CD4-positive, alpha-beta T cell treated with Interleukin-15 for 4 hours (primary cell): ENCODE measurements at regions not wholly inside any gene's neighbourhood (a gene's known extent, or its start where the extent isn't known, plus 50 kb on each side); places are given as distances from the start of the nearest gene placed in this dataset.

ENCODE experiments used
- DNase-seq: peaks from one replicate; pipeline ENCODE4 v3.0.0-alpha.2; 2020; ENCODE audit warnings: low spot score

DNA sequence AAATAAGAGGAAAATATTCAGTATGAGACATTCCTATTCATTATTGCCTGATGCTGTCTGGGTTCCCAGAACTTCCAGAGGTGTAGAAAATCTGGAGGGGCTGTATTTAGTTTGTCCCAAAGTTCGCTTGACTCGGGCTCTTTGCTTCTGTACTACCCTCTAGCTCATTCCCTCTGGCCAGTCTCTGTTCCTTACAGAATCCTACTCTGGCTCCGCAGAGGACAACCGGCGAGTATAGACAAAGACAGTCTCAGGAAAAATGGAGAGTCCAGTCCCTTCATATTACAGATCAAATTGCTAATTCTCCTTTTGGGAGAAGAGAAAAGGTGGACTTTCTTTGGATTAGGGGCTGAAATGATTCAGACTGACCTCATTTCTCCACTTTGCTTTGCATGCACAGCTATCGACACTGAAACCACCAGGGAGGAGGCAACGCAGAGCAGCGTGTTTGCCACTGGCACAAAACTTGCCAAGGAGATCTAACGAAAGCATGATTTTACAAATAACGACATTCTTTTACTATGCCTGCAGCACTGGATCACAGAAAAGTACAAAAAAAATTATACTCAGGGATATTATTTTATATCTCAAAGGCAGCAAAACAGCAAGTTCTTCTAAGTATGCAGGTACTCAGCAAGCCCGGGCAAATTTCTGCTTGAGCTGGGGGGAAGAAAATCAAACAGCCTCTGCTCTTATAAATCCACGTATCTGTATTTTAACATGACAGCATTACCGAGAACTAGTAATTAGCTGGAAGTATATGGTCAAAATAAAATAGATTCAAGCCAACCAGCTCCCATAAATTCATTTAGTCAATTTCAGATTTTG, 279.7 kb downstream of the NPR3 start:
- DNase-seq: no peak

DNA sequence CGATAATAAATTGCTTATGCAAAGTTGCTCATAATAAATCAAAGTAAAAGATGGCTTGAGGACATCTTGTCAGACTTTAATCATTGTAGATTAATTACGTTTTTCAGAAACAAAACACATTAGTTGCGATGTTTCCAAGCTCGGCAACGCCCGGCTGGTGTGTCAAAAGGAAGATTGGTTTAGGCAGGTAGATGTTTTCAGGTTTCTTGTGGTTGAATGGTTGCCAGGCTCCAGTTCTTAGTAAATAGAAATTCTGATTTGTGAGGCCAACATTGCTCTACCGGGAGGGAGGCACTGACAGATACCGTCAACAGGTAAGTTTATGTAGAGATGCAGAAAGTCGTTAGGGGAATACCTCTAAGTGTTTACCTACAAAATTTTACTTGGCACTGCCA, 280.3 kb downstream of the NPR3 start:
- DNase-seq: no peak

DNA sequence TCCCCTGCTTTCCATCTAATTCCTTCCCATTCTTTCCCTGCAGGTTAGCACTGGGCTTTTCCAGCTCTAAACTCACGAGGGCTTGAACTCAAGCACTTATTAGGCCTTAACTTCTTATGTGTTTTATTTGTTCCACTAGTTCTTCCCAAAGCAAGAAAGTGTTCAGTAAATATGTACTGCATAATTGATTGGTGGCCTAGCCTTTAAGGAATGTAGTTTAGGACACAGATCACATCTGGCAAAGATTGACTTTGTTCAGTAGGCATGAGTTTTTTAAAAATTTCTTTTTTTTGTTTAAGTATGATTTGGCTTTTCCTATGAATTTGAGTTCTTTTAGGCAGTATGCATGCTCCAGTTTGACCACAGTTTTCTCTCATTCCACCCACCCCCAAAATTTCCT, 285.2 kb downstream of the NPR3 start:
- no peak for DNase-seq

DNA sequence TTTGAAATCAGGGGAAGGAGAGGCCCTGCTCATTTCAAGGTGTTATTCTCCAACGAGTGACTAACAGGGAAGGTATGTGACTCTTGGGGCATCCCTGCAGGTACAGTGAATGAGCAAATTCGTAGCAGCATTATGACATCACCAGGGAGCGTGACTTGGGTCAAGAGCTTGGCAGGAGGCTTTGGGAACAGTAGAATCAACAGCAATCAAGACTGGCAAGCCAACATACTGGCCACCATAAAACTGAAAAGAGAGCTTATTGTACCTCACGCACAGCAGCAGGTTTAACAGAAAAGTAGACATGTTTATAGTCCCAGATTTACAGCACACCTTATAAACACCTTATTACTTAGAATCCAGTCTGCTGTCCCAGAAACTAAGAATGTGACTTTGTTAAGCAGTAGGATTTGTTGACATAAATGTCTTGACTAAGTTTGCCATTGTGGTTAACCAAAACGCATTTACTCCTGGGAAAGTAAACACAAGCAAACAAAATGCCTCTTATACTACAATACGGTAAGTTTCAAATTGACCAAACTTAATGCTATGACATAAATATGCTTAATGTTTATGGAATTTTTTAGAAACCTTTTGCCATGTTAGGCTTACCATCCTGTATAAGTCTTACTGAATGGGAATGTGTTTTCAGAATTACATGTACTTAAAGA, 297.8 kb downstream of the NPR3 start:
- DNase-seq: no peak

DNA sequence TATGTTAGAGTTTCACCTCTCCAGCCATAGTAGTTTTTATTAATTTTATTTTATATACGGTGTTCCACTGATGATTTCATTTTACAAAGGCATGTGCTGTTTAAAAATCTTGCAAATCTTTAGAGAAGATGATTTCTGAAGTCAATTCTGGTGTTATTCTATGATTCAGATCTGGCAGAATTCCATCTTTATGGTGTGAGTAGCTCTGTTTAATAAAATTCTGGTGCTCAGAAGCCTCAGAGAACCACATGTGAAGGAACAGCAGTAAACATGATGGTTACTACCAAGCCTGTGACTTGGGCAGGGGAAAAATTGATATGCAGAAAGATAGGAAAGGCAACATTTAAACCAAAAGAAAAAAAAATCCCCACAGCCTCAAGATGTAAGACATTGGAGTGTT, 299.7 kb downstream of the NPR3 start:
- DNase-seq: no peak

DNA sequence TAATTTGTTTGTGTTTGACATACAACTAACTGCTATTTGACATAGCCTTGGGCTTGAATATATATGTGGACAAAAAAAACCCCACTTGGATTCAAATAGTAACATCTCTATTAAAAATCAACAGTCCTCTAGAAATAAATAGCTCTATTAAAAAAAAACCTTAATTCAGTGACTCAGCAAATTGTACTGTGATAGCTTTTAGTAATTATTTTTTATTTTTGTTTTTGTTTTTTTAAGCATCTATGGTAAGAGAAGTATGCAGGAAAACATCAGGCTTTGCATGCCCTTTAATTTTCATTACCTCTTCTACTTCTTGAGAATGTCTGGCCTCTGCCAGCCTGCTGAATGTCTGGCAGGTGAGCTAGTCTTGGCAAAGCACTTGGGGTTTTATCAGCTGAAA, 300.7 kb downstream of the NPR3 start:
- no peak for DNase-seq

DNA sequence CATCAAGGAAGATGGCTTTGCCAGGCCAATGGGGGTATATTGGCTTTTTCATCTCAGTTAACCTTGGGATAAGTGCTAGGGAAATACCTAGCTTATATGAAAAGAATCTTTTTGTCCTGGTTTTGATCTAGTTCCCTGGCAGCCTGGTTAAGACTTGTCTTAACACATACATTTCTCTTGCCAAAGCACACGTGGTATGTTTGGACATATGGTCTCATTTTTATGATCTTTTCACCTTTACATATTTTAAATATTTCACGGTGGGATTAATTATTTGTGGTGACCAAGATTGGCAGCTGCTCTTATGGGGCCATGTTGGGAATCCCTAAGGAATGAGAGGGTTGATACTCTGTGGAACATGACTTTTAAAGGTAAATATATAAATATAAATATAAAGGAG, 312.5 kb downstream of the NPR3 start:
- no peak for DNase-seq

DNA sequence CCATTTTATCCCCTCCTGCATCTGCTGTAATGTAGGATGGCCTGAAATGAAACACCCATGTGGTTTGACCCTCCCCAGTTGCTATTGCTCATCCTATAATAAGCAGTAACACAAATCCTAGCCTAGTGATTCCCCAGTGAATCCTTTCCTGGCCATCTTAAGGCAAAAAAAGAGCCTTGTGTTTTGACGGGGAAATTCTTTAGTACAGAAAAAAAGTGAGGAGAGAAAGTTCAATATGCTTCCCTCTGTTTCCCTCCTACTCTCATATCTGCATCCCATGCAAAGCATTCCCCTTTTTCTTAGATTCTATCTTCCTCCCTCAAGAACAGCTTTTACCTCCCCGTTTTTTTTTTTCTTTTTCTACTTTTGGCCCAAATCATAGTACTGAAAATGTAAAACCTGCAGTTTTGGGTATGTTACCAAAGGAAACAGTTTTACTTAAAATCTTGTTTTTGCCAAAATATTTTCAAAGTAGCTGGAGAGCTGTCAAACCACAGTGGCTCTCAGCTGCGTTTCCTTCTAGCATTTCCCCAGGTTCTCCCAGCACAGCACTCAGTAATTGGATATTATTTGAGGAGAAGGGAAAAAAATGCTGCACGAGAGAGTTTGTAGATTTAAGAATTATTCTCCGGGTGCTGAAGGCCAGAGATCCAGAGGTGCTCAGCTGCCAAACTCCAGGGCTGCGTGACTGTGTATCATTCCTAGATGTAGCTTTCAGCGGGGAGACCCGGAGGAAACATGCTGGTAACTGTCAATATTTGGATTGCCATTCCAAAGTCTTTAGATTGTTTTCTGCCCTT, 321.4 kb downstream of the NPR3 start:
- DNase-seq: no peak

DNA sequence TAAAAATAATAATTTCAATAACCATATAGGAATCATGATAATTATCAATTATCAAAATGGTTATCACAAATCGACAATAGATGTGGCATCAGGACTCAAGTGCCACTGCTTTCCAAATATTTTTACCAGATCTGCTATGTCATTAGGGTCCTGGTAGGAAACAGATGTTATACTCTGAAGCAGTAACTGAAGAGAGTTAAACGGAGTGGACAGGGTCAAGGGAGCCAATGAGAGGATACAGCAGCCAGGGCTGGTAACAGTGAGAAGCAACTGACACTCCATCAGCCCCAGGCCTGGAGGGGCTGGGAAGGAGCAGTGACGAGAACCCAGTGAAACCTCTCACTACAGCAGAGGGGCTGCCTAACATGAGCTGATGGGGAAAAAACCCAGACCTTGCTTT, 322.4 kb downstream of the NPR3 start:
- no peak for DNase-seq

DNA sequence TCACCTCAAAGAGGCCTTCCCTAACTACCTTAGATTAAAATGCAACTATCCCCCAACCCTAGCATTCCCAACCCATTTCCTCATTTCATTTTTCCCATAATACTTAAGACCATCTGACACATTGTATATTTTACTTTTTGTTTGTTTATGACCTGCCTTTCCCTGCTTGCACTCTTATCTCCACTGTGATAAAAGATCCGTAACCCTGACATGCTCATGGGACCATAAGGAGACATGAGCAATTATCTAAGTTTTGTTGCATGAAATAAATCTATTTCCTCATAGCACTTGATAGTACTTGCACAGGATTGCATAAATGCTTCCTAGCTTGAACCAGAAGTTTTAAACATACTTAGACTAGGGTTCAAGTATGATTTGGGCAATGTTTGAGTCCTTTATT, 323.7 kb downstream of the NPR3 start:
- DNase-seq: no peak

DNA sequence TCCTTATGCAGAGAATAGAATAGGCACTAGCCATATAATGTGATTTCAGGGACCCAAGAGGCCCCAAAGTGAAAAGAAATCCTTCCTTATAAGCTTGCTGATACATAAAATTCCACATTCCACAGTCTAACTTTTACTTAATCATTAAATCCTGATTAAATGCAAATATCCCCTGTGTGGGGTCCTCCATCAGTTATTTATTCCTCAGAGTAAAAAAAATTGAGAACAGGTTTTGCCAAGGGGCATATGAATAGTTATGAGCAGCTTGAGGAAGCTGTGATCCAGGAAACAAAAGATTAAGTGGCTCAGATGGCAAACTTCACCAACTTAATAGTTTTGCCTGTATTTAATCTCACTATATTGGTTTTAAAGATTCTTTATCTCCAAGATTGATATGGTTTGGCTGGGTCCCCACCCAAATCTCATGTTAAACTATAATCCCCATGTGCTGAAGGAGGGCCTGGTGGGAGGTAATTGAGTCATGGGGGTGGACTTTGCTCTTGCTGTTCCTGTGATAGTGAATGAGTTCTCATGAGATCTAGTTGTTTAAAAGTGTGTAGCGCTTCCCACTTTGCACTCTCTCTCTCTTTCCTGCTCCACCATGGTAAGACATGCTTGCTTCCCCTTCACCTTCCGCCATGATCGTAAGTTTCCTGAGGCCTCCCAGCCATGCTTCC, 324.9 kb downstream of the NPR3 start:
- DNase-seq: no peak

DNA sequence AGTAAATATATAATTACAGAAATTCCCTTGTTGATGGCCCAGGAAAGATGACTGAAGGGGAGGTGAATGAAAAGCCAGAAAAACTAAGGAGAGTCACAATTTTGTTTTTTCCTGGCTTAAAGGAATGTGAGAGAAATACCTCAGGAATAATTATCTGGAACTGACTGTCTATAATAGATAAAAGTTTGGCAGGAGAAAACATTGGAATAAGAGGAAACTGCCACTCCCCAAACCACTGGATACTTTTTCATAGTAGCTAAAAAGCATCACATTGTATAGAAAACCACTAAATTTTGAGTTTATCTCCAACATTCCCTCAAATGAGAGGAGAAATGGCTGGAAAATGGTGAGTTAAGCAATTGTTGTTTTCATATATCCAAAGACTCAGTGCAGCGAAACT, 326.0 kb downstream of the NPR3 start:
- DNase-seq: no peak

DNA sequence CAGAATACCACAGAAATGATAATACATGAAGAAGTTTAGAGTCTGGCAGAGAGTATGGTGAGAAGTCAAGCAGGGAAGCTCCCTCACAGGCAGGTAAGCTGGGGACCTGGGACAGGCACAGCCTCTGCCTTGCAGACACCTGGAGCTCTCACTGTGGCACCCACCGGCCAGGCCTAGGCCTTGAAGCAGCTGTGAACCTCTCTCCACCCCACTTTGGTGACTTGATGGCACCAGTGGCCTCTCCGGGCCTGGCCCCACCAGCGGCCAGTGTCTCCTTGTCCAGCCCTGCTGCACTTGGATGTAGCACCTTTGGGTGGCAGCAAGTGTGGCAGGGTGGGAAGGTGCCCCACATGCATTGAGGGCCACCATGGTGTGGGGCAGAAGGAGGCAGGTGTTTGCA, 330.5 kb downstream of the NPR3 start:
- no peak for DNase-seq

DNA sequence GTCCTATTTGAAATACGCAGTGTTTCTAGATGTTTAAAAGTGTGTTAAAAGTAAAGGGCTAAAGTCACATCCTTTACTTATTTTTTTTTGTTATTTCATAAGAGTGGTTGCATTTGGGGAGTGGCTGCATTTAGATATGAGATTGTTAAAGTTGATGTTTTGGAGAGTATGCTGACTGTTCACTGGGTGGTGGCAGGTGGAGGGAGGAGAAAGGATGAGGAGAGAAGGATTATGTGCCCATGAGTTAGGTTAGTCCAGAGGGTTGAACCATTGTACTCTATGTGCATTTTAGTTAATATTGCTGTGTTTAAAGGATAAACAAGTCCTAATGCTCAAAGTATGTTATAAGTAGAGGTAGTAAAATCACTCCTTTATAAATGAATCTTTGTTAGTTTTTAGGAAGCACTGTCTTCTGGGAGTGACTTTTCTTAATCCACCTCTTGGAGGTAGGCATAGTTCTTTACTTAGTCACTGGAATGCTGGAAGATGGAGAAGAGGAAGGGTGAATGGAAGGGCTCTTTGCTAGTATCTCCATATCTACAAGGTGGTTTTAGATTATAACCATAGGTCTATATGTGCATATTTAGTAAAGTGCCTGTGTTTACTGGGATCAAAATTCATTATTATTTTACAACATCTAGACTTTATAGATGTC, 332.3 kb downstream of the NPR3 start:
- DNase-seq: no peak

DNA sequence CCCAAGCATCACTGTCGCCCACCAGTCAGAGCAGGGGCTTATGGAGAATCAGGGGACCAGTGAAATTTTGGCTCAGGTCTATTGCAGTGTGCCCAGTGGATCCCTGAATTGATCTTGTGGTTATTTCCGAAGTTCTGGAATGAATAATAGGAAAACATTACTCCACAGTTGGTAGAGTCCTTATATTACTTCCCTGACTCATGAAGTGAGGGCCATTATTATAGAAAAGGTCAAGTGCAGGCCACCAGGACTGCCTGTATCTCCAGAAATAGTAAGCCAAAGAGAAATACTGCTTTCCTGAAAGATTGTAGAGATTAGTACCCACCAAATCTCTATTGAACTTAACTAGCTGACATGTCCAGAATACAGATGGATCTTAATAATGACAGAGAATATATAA, 335.0 kb downstream of the NPR3 start:
- DNase-seq: no peak

DNA sequence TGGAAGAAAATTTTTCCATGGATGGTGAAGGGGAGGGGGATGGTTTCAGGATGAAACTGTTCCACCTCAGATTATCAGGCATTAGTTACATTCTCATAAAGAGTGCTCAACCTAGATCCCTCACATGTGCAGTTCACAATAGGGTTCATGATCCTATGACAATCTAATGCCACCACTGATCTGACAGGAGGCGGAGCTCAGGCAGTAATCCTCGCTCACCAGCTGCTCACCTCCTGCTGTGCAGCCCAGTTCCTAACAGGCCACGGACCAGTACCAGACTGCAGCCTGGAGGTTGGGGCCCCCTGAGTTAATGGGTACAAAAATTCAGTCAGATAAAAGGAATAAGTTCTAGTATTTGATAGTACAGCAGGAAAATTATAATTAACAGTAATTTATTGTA, 337.2 kb downstream of the NPR3 start:
- no peak for DNase-seq

DNA sequence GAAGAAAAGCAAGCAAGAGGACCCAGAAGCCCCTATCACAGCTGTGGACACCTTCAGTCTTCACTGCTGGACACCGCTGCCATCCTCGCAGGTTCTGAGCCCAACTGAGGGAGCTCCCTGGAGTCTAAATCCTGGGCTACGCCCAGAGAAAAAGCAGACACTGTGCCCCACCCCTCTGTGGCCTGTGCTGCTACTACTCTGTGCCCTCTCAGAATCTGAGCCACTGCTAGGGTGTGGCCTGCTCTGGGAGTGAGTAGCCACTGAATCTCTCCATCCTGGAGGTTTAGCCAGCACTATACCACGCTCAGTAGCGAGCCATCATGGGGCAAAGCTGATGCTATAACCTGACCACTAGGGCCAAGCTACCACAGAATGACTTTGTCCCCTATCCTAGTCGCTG, 338.2 kb downstream of the NPR3 start:
- no peak for DNase-seq

DNA sequence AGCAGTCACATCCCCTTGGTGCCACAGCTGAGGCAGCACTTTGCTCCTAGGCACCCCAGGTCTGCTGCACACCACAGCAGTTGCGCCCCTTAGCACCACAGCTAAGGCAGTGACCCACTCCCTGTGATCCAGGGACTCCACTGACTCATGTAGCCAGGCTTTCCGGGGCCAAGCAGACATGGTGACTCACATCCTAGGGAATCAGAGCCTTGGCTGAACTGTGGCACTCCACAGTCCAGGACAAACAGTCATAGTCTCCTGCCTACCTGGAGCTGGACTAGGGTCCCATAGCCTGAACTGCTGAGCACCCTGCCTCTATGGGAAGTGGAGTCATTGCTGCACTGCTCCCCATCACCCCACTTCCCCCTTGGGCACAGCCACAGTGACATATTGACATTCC, 338.7 kb downstream of the NPR3 start:
- DNase-seq: no peak

DNA sequence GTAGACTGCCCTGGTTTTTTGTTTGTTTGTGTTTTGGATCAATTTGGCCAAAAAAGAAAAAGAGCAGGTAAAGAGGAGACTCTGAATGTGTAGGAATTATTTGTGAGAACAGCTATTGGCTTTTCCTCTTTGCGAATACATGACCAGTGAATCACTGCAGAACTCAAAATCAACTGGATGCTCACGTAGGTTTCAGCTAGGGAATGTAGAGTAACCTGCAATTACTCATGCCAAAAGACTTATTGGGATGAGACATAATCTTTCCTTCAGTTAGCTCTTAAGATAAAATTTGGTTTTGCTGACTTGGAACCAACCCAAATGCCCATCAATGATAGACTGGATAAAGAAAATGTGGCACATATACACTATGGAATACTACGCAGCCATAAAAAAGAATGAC, 348.0 kb downstream of the NPR3 start:
- no peak for DNase-seq

DNA sequence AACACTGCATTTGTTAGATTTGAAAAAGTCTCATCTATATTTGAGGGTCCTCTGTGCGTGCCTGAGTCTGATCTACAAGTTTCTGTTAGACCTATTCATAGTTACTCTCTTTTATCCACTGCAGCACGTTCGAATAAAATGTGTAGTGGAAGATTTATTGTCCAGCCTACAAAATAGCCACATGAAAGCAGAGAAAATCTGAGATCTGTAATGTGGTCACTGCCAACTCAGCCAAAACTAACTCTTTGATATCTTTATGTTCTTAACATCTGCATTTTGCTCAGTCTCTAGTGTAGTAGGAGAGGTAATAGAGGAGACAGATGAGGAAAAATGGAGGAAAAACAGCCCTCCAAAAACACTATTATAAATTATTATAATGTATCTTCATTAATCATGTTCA, 354.0 kb downstream of the NPR3 start:
- no peak for DNase-seq

DNA sequence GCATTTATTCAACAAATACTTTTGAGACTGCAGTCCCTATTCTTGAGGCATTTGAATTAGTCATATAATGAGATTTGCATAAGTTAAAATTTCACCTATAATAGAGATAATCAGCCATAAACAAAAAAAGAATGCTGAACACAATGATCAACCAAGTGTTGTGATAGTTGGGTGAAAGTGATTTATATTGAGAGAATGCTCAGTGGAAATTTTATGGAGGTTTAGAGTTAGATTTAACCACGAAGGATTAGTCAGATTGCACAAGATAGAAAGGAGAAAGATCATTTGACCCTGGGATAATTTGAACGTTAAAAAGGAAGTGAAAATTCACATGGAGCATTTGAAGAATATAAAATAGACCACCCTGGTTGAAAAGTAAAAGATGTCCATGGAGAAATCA, 356.2 kb downstream of the NPR3 start:
- DNase-seq: no peak

DNA sequence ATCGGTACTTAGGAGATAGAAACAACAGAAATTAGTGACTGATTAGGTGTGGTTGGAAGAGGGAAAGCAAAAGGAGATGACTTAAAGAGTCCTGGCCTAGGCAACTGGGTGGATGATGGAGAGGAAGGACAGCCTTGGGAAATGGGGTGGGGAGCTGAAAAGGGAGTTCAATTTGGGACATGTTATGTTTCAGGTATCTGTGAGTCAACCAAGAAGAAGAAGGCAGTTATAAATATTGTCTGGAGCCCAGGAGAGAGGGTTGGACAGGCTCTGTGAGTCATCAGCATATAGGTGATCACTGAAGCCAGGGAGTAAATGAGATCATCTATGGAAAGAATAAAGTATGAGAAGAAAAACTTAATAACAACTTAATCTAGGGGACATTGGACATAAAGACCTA, 357.7 kb downstream of the NPR3 start:
- DNase-seq: no peak
